Testis (tissue), 2 donors: ENCODE measurements at regions not wholly inside any gene's neighbourhood (a gene's known extent, or its start where the extent isn't known, plus 50 kb on each side); places are given as distances from the start of the nearest gene placed in this dataset.

ENCODE experiments used
- DNase-seq: peaks from one replicate; pipeline ENCODE4 v3.0.0-alpha.2; 2019
- H3K27ac ChIP-seq, 2 donors: fragments of 200-600 bp; sonication (generic); one replicate each; pipeline ENCODE4 v1.5.1; 2019
- H3K27me3 ChIP-seq: fragments of 200-600 bp; sonication (generic); one replicate; pipeline ENCODE4 v1.5.1; 2019
- H3K36me3 ChIP-seq: fragments of 200-600 bp; sonication (generic); one replicate; pipeline ENCODE4 v1.5.1; 2017; ENCODE audit warnings: low read depth; ENCODE audit errors: missing control alignments
- H3K4me1 ChIP-seq: fragments of 200-600 bp; sonication (generic); one replicate; pipeline ENCODE4 v1.5.1; 2019
- H3K4me3 ChIP-seq, 2 donors: fragments of 200-600 bp; sonication (generic); one replicate each; pipeline ENCODE4 v1.5.1; 2017 to 2019
- H3K9me3 ChIP-seq: fragments of 200-600 bp; sonication (generic); one replicate; pipeline ENCODE4 v1.5.1; 2017
- CTCF ChIP-seq, 3 experiments: fragments of 450-650 bp in 2 of 3; fragments of 200-600 bp in 1 of 3; sonication (generic) in 1 of 3; IDR thresholded peaks; one replicate each; pipeline ENCODE4 v1.5.1; 2016 to 2019; ENCODE audit warnings: antibody characterized with exemption in 3 of 3, mild to moderate bottlenecking in 2 of 3, moderate library complexity in 1 of 3
- POLR2A ChIP-seq: fragments of 450-650 bp; IDR thresholded peaks from one replicate; pipeline ENCODE4 v1.6.1; 2017; ENCODE audit warnings: antibody characterized with exemption, mild to moderate bottlenecking, moderate library complexity
- WGBS, 2 donors: methylation state at CpG; one replicate each; pipeline ENCODE4 v1.1.5; 2018; 5-methylcytosine and 5-hydroxymethylcytosine counted together
- intact Hi-C: fragments of 100-400 bp; cut with DNase I; formaldehyde crosslinking; loops from one replicate; pipeline ENCODE4 v1.15.1; 2023; ENCODE audit warnings: low total_unique reads

- intact Hi-C loops: no loop called here
- Histone ChIP-seq H3K9me3 (no peaks in the 10 kb centered on the region), H3K4me3 (no peak overlapping the region), H3K36me3 (no peaks in the 10 kb centered on the region), H3K27ac (no peak overlapping the region), H3K4me1 (peaks cover 55% of the 10 kb centered on the region), H3K27me3 (no peaks in the 10 kb centered on the region)
- 0 to 51% methylated on average over 1 of the region's 1 CpG for WGBS, 2 donors
- TF ChIP-seq POLR2A (no peak), CTCF (IDR thresholded peaks at IDR 0.05) (no peak)
- no peak for DNase-seq
Observed at GRCh38 chr11:8763070-8763685, 80.6 kb downstream of the RPL27A start.

- intact Hi-C loops: no loop called here
- WGBS, 2 donors: 81 to 95% methylated on average over 1 of the region's 1 CpG
- peak overlapping the region; percentile 81 to 85 for H3K27ac ChIP-seq
Observed at GRCh38 chr11:8765294-8765693, 82.7 kb downstream of the RPL27A start.

GRCh38 chr11:8766043-8766987 lies 83.7 kb downstream of the RPL27A start:
- peaks cover 44% of the 10 kb centered on the region for H3K4me1 ChIP-seq
- H3K36me3 ChIP-seq: no peaks in the 10 kb centered on the region
- H3K27ac ChIP-seq: peak overlapping the region; percentile 81 to 85
- DNase-seq: no peak
- no peak overlapping the region for H3K4me3 ChIP-seq
- H3K9me3 ChIP-seq: no peaks in the 10 kb centered on the region
- TF ChIP-seq CTCF (IDR thresholded peaks at IDR 0.05) (no peak), POLR2A (no peak)
- WGBS, 2 donors: 59% methylated on average over 5 to 8 of the region's 8 CpGs
- intact Hi-C loops: no loop called here
- no peaks in the 10 kb centered on the region for H3K27me3 ChIP-seq

More at GRCh38 chr11:8765294-8765693, 82.7 kb downstream of the RPL27A start:
- H3K9me3 ChIP-seq: no peaks in the 10 kb centered on the region
- H3K4me3 ChIP-seq: no peak overlapping the region
- peaks cover 54% of the 10 kb centered on the region for H3K4me1 ChIP-seq
- no peaks in the 10 kb centered on the region for H3K27me3 ChIP-seq
- TF ChIP-seq POLR2A (no peak), CTCF (IDR thresholded peaks at IDR 0.05) (no peak)
- H3K36me3 ChIP-seq: no peaks in the 10 kb centered on the region
- no peak for DNase-seq

- H3K4me1 ChIP-seq: peaks cover 40% of the 10 kb centered on the region
- H3K27ac ChIP-seq: peak overlapping the region; percentile 81 to 85
- H3K36me3 ChIP-seq: no peaks in the 10 kb centered on the region
- H3K4me3 ChIP-seq: no peak overlapping the region
- H3K27me3 ChIP-seq: no peaks in the 10 kb centered on the region
- TF ChIP-seq CTCF (IDR thresholded peaks at IDR 0.05) (no peak), POLR2A (no peak)
- WGBS, 2 donors: 30 to 47% methylated on average over 7 of the region's 7 CpGs
- intact Hi-C loops: no loop called here
- no peaks in the 10 kb centered on the region for H3K9me3 ChIP-seq
- DNase-seq: peak; percentile 88
Observed at GRCh38 chr11:8766988-8767374, 84.4 kb downstream of the RPL27A start.
